ENCODE measurements at regions not wholly inside any gene's neighbourhood (a gene's known extent, or its start where the extent isn't known, plus 50 kb on each side); places are given as distances from the start of the nearest gene placed in this dataset.
A peak's percentile ranks its signal among the peaks of the same experiment; 100 is the strongest.

DNA sequence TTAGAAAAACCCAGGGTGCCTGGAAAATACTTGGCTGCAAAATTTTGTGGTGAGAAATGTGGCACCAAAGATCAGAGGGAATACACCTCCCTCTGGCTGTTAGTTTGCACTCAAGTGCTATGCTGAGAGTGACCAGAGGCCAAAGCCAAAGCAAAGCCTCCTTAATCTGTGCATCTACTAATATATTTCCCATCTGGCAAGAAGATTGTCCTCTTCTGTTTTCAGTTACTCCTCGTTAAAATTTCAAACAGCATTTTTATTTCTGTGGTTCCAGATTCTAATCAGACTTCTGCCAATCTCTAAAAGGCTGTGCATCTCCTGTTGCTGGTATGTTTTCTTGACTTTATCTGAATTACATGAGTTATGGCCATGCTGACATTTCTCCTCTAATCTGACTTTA, 327.4 kb downstream of the TBX15 start:
- Histone ChIP-seq H3K4me3 (ENCODE audit: low read length in 3 of 3) (no peak overlapping the region), H3K9ac (ENCODE audit: low read length in 3 of 3) (no peak overlapping the region), H3K27me3 (ENCODE audit: control insufficient read depth, insufficient read depth, low read length) (no peaks in the 10 kb centered on the region), H3K4me1 (ENCODE audit: control insufficient read depth in 2 of 3, insufficient read depth in 2 of 3, low read depth in 1 of 3, low read length in 3 of 3) (no peaks in the 10 kb centered on the region), H3K27ac (ENCODE audit: low read depth in 2 of 2, low read length in 2 of 2) (no peak overlapping the region), H3K36me3 (ENCODE audit: control insufficient read depth in 2 of 3, insufficient read depth in 3 of 3, low read length in 3 of 3) (no peaks in the 10 kb centered on the region), H3K9me3 (ENCODE audit: control insufficient read depth in 2 of 3, insufficient read depth in 1 of 3, low read length in 3 of 3) (peaks cover 0 to 2% (median 0%) of the 10 kb centered on the region in 3 donors)
- TF ChIP-seq, protein P1, sequence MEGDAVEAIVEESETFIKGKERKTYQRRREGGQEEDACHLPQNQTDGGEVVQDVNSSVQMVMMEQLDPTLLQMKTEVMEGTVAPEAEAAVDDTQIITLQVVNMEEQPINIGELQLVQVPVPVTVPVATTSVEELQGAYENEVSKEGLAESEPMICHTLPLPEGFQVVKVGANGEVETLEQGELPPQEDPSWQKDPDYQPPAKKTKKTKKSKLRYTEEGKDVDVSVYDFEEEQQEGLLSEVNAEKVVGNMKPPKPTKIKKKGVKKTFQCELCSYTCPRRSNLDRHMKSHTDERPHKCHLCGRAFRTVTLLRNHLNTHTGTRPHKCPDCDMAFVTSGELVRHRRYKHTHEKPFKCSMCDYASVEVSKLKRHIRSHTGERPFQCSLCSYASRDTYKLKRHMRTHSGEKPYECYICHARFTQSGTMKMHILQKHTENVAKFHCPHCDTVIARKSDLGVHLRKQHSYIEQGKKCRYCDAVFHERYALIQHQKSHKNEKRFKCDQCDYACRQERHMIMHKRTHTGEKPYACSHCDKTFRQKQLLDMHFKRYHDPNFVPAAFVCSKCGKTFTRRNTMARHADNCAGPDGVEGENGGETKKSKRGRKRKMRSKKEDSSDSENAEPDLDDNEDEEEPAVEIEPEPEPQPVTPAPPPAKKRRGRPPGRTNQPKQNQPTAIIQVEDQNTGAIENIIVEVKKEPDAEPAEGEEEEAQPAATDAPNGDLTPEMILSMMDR (IDR thresholded peaks at IDR 0.05; ENCODE audit: borderline replicate concordance, extremely low read depth, insufficient read depth), result no peak
- FAIRE-seq (no peak), DNase-seq (no peak)
- intact Hi-C loops (cut with DNase I), result no loop called here

DNA sequence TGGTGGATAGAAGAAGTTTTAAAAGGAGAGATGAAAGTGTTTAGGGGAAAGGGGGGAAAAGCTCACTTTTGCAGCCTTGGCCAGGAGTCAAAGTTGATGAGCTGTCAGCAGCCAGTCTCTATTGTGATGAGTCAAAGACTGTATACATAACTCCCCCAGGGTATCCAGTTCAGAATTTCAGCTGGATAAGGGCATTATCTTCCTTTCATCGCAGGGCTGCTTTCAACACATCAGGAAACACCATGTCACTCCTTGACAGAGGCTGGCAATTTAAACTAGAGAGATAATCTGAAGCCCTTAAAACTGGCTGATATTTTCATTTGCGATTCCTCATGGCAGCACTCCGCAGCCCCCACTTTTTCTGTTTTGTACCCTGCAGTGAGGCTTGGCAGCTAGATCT, 328.5 kb downstream of the TBX15 start:
- Histone ChIP-seq H3K9me3 (ENCODE audit: control insufficient read depth in 2 of 3, insufficient read depth in 1 of 3, low read length in 3 of 3) (peaks cover 0 to 2% (median 2%) of the 10 kb centered on the region in 3 donors), H3K27me3 (ENCODE audit: control insufficient read depth, insufficient read depth, low read length) (no peaks in the 10 kb centered on the region), H3K4me1 (ENCODE audit: control insufficient read depth in 2 of 3, insufficient read depth in 2 of 3, low read depth in 1 of 3, low read length in 3 of 3) (no peaks in the 10 kb centered on the region), H3K27ac (ENCODE audit: low read depth in 2 of 2, low read length in 2 of 2) (no peak overlapping the region), H3K4me3 (ENCODE audit: low read length in 3 of 3) (no peak overlapping the region), H3K9ac (ENCODE audit: low read length in 3 of 3) (no peak overlapping the region), H3K36me3 (ENCODE audit: control insufficient read depth in 2 of 3, insufficient read depth in 3 of 3, low read length in 3 of 3) (no peaks in the 10 kb centered on the region)
- TF ChIP-seq, protein P1 (IDR thresholded peaks at IDR 0.05; ENCODE audit: borderline replicate concordance, extremely low read depth, insufficient read depth), result no peak
- no peak for FAIRE-seq
- peak in 2 of 5 donors; percentile 12 to 25 for DNase-seq
- intact Hi-C loops (cut with DNase I), result no loop called here

DNA sequence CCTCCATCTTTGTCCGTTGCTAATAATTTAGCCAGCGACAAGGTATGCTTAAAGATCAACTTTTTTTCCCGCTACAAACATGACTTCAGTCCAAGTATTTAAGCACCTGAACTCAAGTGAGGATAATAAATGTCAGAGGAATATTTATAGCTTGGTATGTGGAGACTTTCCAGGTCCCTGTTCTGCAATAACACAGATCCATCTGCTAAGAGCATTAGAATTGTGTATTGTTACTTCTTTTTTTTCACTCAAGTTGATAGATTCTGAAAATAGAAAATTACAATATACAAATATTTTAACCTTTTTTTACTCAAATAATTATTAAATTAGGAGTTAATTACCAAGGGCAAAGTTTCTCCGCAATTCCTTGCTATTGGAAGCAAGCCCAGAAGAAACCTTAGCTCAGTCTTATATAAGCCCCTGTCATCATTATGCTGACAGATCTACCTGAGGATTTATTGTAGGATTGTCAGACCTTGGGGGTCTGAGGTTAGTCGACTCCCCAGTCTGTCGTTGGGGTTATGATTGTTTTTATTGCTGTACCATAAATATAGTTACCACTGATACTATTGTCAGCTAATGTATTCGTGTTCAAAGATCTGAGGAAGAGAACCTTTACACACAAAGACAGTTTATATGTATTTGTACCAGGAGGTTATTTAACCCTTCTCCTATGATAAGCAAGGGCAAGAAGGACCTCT, 337.9 kb downstream of the TBX15 start:
- Histone ChIP-seq H3K4me1 (ENCODE audit: control insufficient read depth in 2 of 3, insufficient read depth in 2 of 3, low read depth in 1 of 3, low read length in 3 of 3) (no peaks in the 10 kb centered on the region), H3K4me3 (ENCODE audit: low read length in 3 of 3) (no peak overlapping the region), H3K36me3 (ENCODE audit: control insufficient read depth in 2 of 3, insufficient read depth in 3 of 3, low read length in 3 of 3) (no peaks in the 10 kb centered on the region), H3K27me3 (ENCODE audit: control insufficient read depth, insufficient read depth, low read length) (no peaks in the 10 kb centered on the region), H3K9ac (ENCODE audit: low read length in 3 of 3) (no peak overlapping the region), H3K27ac (ENCODE audit: low read depth in 2 of 2, low read length in 2 of 2) (no peak overlapping the region), H3K9me3 (ENCODE audit: control insufficient read depth in 2 of 3, insufficient read depth in 1 of 3, low read length in 3 of 3) (peaks cover 0 to 2% (median 0%) of the 10 kb centered on the region in 3 donors)
- FAIRE-seq, result no peak
- intact Hi-C loops (cut with DNase I), result no loop called here
- TF ChIP-seq, protein P1 (IDR thresholded peaks at IDR 0.05; ENCODE audit: borderline replicate concordance, extremely low read depth, insufficient read depth), result no peak
- peak in 2 of 5 donors; percentile 66 to 67 for DNase-seq

Measured in kidney (tissue), 13 donors.